Ishikawa (cell line): ENCODE measurements at regions not wholly inside any gene's neighbourhood (a gene's known extent, or its start where the extent isn't known, plus 50 kb on each side); places are given as distances from the start of the nearest gene placed in this dataset.

ENCODE experiments used
- CREB1 ChIP-seq: IDR thresholded peaks from 2 replicates; pipeline ENCODE4 v1.6.1; 2012; ENCODE audit warnings: low read depth
- EGR1 ChIP-seq: IDR thresholded peaks from 2 replicates; pipeline ENCODE4 v1.6.1; 2012
- EP300 ChIP-seq: IDR thresholded peaks from 2 replicates; pipeline ENCODE4 v1.6.1; 2012; ENCODE audit warnings: borderline replicate concordance
- FOXM1 ChIP-seq: IDR thresholded peaks from 2 replicates; pipeline ENCODE4 v1.6.1; 2012; ENCODE audit warnings: low read depth, borderline replicate concordance
- TAF1 ChIP-seq: IDR thresholded peaks from 2 replicates; pipeline ENCODE4 v1.6.1; 2012; ENCODE audit warnings: low read depth, mild to moderate bottlenecking
- TEAD4 ChIP-seq: IDR thresholded peaks from 2 replicates; pipeline ENCODE4 v1.6.1; 2012
- YY1 ChIP-seq: IDR thresholded peaks from 2 replicates; pipeline ENCODE4 v1.6.1; 2012; ENCODE audit warnings: low read depth
- ZBTB7A ChIP-seq: IDR thresholded peaks from 2 replicates; pipeline ENCODE4 v1.6.1; 2012; ENCODE audit warnings: low read depth
- TF ChIP-seq, protein P1 (sequence below): IDR thresholded peaks from 2 replicates; pipeline ENCODE4 v1.6.1; 2012

DNA sequence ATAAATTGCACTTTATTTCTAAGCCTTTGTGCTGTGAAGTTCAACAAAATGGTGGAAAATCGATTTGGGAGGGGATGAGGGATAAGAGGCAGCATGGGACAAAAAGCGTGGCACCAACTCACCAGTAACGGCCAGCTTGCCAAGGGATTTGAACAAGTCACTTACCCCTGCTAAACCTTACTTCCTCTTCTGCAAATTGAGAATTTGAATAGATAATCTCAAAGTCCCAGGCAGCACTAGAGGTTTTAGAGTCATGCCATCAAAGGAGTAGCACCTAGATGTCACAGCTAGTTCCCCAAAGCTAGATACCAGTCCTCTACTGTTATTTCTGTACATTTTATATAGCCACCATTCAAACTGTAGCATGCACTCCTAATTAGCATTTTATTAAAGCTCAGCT lies 83.7 kb upstream of the VRK2 start:
- no peak for TF ChIP-seq FOXM1
- TF ChIP-seq ZBTB7A, result no peak
- no peak for TF ChIP-seq CREB1
- no peak for TF ChIP-seq TAF1
- no peak for TF ChIP-seq EP300
- no peak for TF ChIP-seq YY1
- no peak for TF ChIP-seq EGR1
- TF ChIP-seq TEAD4, result no peak
- TF ChIP-seq, protein P1, sequence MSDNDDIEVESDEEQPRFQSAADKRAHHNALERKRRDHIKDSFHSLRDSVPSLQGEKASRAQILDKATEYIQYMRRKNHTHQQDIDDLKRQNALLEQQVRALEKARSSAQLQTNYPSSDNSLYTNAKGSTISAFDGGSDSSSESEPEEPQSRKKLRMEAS, result no peak
